Spleen (tissue), 11 donors: ENCODE measurements at regions not wholly inside any gene's neighbourhood (a gene's known extent, or its start where the extent isn't known, plus 50 kb on each side); places are given as distances from the start of the nearest gene placed in this dataset.

Experiments
- DNase-seq: peaks from one replicate; pipeline ENCODE4 v3.0.0-alpha.2; 2020
- H3K27ac ChIP-seq, 8 donors: fragments of 200-600 bp; sonication (generic) in 7 of 8; 1 replicate in 4 of 8; 2 replicates in 4 of 8; pipeline versions ENCODE4 v1.5.0 to v1.8.0; 2016 to 2021; ENCODE audit warnings: inconsistent platforms in 4 of 8, mild to moderate bottlenecking in 4 of 8, moderate library complexity in 1 of 8
- H3K27me3 ChIP-seq, 7 donors: fragments of 200-600 bp; sonication (generic) in 6 of 7; replicated peaks in 1 of 7; 1 replicate in 4 of 7; 2 replicates in 3 of 7; pipeline versions ENCODE4 v1.5.0 to v1.8.0; 2016 to 2021; ENCODE audit warnings: inconsistent platforms in 3 of 7, mild to moderate bottlenecking in 1 of 7
- H3K36me3 ChIP-seq, 6 donors: fragments of 200-600 bp; sonication (generic) in 5 of 6; 1 replicate in 4 of 6; 2 replicates in 2 of 6; pipeline versions ENCODE4 v1.5.0 to v1.8.0; 2016 to 2021; ENCODE audit warnings: inconsistent platforms in 2 of 6
- H3K4me1 ChIP-seq, 6 donors: fragments of 200-600 bp; sonication (generic) in 5 of 6; 1 replicate in 3 of 6; 2 replicates in 3 of 6; pipeline versions ENCODE4 v1.5.0 to v1.8.0; 2016 to 2021; ENCODE audit warnings: inconsistent platforms in 3 of 6
- H3K4me3 ChIP-seq, 8 donors: fragments of 200-600 bp; sonication (generic) in 7 of 8; 1 replicate in 4 of 8; 2 replicates in 4 of 8; pipeline versions ENCODE4 v1.5.0 to v1.8.0; 2016 to 2021; ENCODE audit warnings: inconsistent platforms in 4 of 8, mild to moderate bottlenecking in 4 of 8, moderate library complexity in 2 of 8
- H3K9me3 ChIP-seq, 8 donors: fragments of 200-600 bp; sonication (generic) in 7 of 8; 1 replicate in 4 of 8; 2 replicates in 4 of 8; pipeline versions ENCODE4 v1.5.0 to v1.8.0; 2016 to 2021; ENCODE audit warnings: inconsistent platforms in 4 of 8
- CTCF ChIP-seq, 11 experiments: fragments of 200-600 bp in 7 of 11; fragments of 450-650 bp in 4 of 11; sonication (generic) in 4 of 11; IDR thresholded peaks in 8 of 11; conservative IDR thresholded peaks in 3 of 11; 1 replicate in 7 of 11; 2 replicates in 4 of 11; pipeline versions ENCODE4 v1.4.0 to v1.8.0; 2016 to 2021; ENCODE audit warnings: antibody characterized with exemption in 11 of 11, inconsistent platforms in 4 of 11, mild to moderate bottlenecking in 1 of 11
- POLR2A ChIP-seq, 3 donors: fragments of 450-650 bp; IDR thresholded peaks; one replicate each; pipeline ENCODE4 v1.5.1; 2017; ENCODE audit warnings: antibody characterized with exemption in 3 of 3, mild to moderate bottlenecking in 1 of 3
- POLR2AphosphoS5 ChIP-seq, 3 donors: sonication (generic); formaldehyde crosslinking; IDR thresholded peaks; one replicate each; pipeline ENCODE4 v1.5.1; 2017; ENCODE audit warnings: antibody characterized with exemption in 3 of 3
- WGBS, 5 donors: extraction: QIAGEN DNeasy Blood & Tissue Kit in 3 of 5; methylation state at CpG; one replicate each; pipeline versions ENCODE4 v1.1.5 to v1.1.7; 2013 to 2018; 5-methylcytosine and 5-hydroxymethylcytosine counted together
- intact Hi-C: fragments of 100-400 bp; cut with DNase I; formaldehyde crosslinking; loops from one replicate; pipeline ENCODE4 v1.15.0; 2023; ENCODE audit warnings: low total_unique reads
- donor health status: healthy with polysubstance abuse.
- donor health status: DM: no; HTN: no; CAD: no; lungs with moderate emphysema.
- donor health status: DM: no; HTN: no; CAD: no.
- donor health status: Bipolar disorder and iron deficiency.
- donor health status: healthy.
- donor health status: DM: no; HTN: no; CAD: no.
- donor health status: DM: yes; HTN: yes; CAD: no.

- no peak for TF ChIP-seq POLR2A (IDR thresholded peaks at IDR 0.05)
- TF ChIP-seq POLR2AphosphoS5 (IDR thresholded peaks at IDR 0.05) = no peak
- TF ChIP-seq CTCF (IDR thresholded peaks at IDR 0.05 in 8 of 11, conservative IDR thresholded peaks at IDR 0.05 in 3 of 11) = no peak
- Histone ChIP-seq H3K27ac (no peak overlapping the region), H3K27me3 (peaks cover 0 to 33% (median 0%) of the 10 kb centered on the region in 7 donors), H3K4me1 (no peaks in the 10 kb centered on the region), H3K36me3 (no peaks in the 10 kb centered on the region), H3K9me3 (no peaks in the 10 kb centered on the region), H3K4me3 (no peak overlapping the region)
- no peak for DNase-seq
- intact Hi-C loops = no loop called here
- WGBS, 5 donors = 53 to 76% (median 59%) methylated on average over 5 of the region's 5 CpGs
Measured at GRCh38 chr16:55002419-55002818, 71.8 kb downstream of the IRX5 start.

- DNase-seq = no peak
- H3K9me3 ChIP-seq = no peaks in the 10 kb centered on the region
- no peaks in the 10 kb centered on the region for H3K4me1 ChIP-seq
- no peak overlapping the region for H3K27ac ChIP-seq
- TF ChIP-seq CTCF (IDR thresholded peaks at IDR 0.05 in 8 of 11, conservative IDR thresholded peaks at IDR 0.05 in 3 of 11) (no peak), POLR2AphosphoS5 (IDR thresholded peaks at IDR 0.05) (no peak), POLR2A (IDR thresholded peaks at IDR 0.05) (no peak)
- H3K36me3 ChIP-seq = no peaks in the 10 kb centered on the region
- peaks cover 0 to 26% (median 0%) of the 10 kb centered on the region in 7 donors for H3K27me3 ChIP-seq
- H3K4me3 ChIP-seq = no peak overlapping the region
- intact Hi-C loops = no loop called here
- 39 to 56% (median 43%) methylated on average over 2 of the region's 2 CpGs for WGBS, 5 donors
Measured at GRCh38 chr16:55003306-55003705, 72.6 kb downstream of the IRX5 start.

GRCh38 chr16:55003916-55004315 is 73.3 kb downstream of the IRX5 start:
- TF ChIP-seq CTCF (IDR thresholded peaks at IDR 0.05 in 8 of 11, conservative IDR thresholded peaks at IDR 0.05 in 3 of 11) = no peak
- Histone ChIP-seq H3K27me3 (peaks cover 0 to 25% (median 0%) of the 10 kb centered on the region in 7 donors), H3K4me1 (no peaks in the 10 kb centered on the region), H3K4me3 (no peak overlapping the region), H3K9me3 (no peaks in the 10 kb centered on the region), H3K27ac (no peak overlapping the region), H3K36me3 (no peaks in the 10 kb centered on the region)
- 88 to 92% (median 90%) methylated on average over 12 of the region's 12 CpGs for WGBS, 5 donors
- intact Hi-C loops = no loop called here
- no peak for DNase-seq

GRCh38 chr16:55007504-55007903 is 76.8 kb downstream of the IRX5 start:
- Histone ChIP-seq H3K27ac (no peak overlapping the region), H3K4me1 (no peaks in the 10 kb centered on the region), H3K9me3 (no peaks in the 10 kb centered on the region), H3K27me3 (peaks cover 0 to 16% (median 0%) of the 10 kb centered on the region in 7 donors), H3K4me3 (no peak overlapping the region), H3K36me3 (no peaks in the 10 kb centered on the region)
- intact Hi-C loops = no loop called here
- no peak for DNase-seq
- TF ChIP-seq POLR2AphosphoS5 (IDR thresholded peaks at IDR 0.05) (no peak), CTCF (IDR thresholded peaks at IDR 0.05 in 8 of 11, conservative IDR thresholded peaks at IDR 0.05 in 3 of 11) (no peak), POLR2A (IDR thresholded peaks at IDR 0.05) (no peak)
- WGBS, 5 donors = 84 to 94% (median 88%) methylated on average over 7 to 8 of the region's 8 CpGs
